Activated CD8-positive, alpha-beta T cell treated with anti-CD3 and anti-CD28 coated beads, Interleukin-2, amount 10 ng/mL, durations not matched to agents 7 days and 5 days (primary cell): ENCODE measurements at regions not wholly inside any gene's neighbourhood (a gene's known extent, or its start where the extent isn't known, plus 50 kb on each side); places are given as distances from the start of the nearest gene placed in this dataset.

Experiments used
- ATAC-seq: fragments of 150-1000 bp; cut with Tn5 transposase; one replicate; pipeline ENCODE4 v1.10.0; 2021; ENCODE audit warnings: moderate library complexity
- CTCF ChIA-PET: fragments of 350-600 bp; sonication (Branson Sonifier 250); formaldehyde crosslinking; loops from one replicate; lab custom pipeline; 2021; ENCODE audit warnings: antibody characterized with exemption; lab: Charles Lee
- POLR2A ChIA-PET: fragments of 350-600 bp; sonication (Branson Sonifier 250); formaldehyde crosslinking; loops from one replicate; lab custom pipeline; 2021; ENCODE audit warnings: antibody characterized with exemption; lab: Charles Lee
- DNase-seq: peaks from one replicate; pipeline ENCODE4 v3.0.0-alpha.2; 2020
- H3K27ac Mint-ChIP-seq: one replicate; pipeline ENCODE4 v1.8.0; 2021; ENCODE audit warnings: mild to moderate bottlenecking, mixed read lengths
- H3K27me3 Mint-ChIP-seq: one replicate; pipeline ENCODE4 v1.8.0; 2021; ENCODE audit warnings: low read depth, mixed read lengths
- H3K36me3 Mint-ChIP-seq: one replicate; pipeline ENCODE4 v1.8.0; 2021; ENCODE audit warnings: low read depth, mixed read lengths
- H3K4me1 Mint-ChIP-seq: one replicate; pipeline ENCODE4 v1.8.0; 2021; ENCODE audit warnings: low read depth, mixed read lengths
- H3K4me3 Mint-ChIP-seq: one replicate; pipeline ENCODE4 v1.8.0; 2021; ENCODE audit warnings: mild to moderate bottlenecking, mixed read lengths
- H3K9me3 Mint-ChIP-seq: one replicate; pipeline ENCODE4 v1.8.0; 2022; ENCODE audit warnings: mixed read lengths; ENCODE audit not compliant: insufficient read depth

GRCh38 chr3:61352306-61352705 is 101.1 kb upstream of the FHIT start:
- Mint-ChIP-seq H3K9me3 (no peaks in the 10 kb centered on the region), H3K4me1 (peaks cover 3% of the 10 kb centered on the region), H3K4me3 (no peak overlapping the region), H3K27me3 (peaks cover 2% of the 10 kb centered on the region), H3K27ac (no peak overlapping the region), H3K36me3 (no peaks in the 10 kb centered on the region)
- ATAC-seq (no peak), DNase-seq (no peak)
- ChIA-PET POLR2A (no interaction called here), CTCF (no interaction called here)

- Mint-ChIP-seq H3K36me3 (no peaks in the 10 kb centered on the region), H3K4me1 (peaks cover 3% of the 10 kb centered on the region), H3K27ac (no peak overlapping the region), H3K4me3 (no peak overlapping the region), H3K9me3 (no peaks in the 10 kb centered on the region), H3K27me3 (peaks cover 2% of the 10 kb centered on the region)
- ATAC-seq (no peak), DNase-seq (no peak)
- ChIA-PET CTCF (no interaction called here), POLR2A (no interaction called here)
Observed at GRCh38 chr3:61353382-61353781, 102.1 kb upstream of the FHIT start.

- no peaks in the 10 kb centered on the region for H3K9me3 Mint-ChIP-seq
- no peak for ATAC-seq
Observed at GRCh38 chr3:61354604-61355003, 103.4 kb upstream of the FHIT start.

GRCh38 chr3:61356685-61357084 is 105.4 kb upstream of the FHIT start:
- POLR2A ChIA-PET, result no interaction called here
- Mint-ChIP-seq H3K27ac (no peak overlapping the region), H3K4me1 (peaks cover 3% of the 10 kb centered on the region), H3K27me3 (peaks cover 2% of the 10 kb centered on the region), H3K36me3 (no peaks in the 10 kb centered on the region), H3K4me3 (no peak overlapping the region), H3K9me3 (no peaks in the 10 kb centered on the region)
- DNase-seq, result no peak
- no peak for ATAC-seq
- CTCF ChIA-PET, result no interaction called here

More at GRCh38 chr3:61354604-61355003, 103.4 kb upstream of the FHIT start:
- Mint-ChIP-seq H3K27me3 (peaks cover 2% of the 10 kb centered on the region), H3K36me3 (no peaks in the 10 kb centered on the region), H3K4me1 (peaks cover 3% of the 10 kb centered on the region), H3K4me3 (no peak overlapping the region), H3K27ac (no peak overlapping the region)
- POLR2A ChIA-PET, result no interaction called here
- CTCF ChIA-PET, result no interaction called here
- DNase-seq, result no peak

- no peak overlapping the region for H3K4me3 Mint-ChIP-seq
- H3K9me3 Mint-ChIP-seq, result no peaks in the 10 kb centered on the region
- ATAC-seq (no peak), DNase-seq (no peak)
- H3K4me1 Mint-ChIP-seq, result peaks cover 3% of the 10 kb centered on the region
- H3K36me3 Mint-ChIP-seq, result no peaks in the 10 kb centered on the region
- no peak overlapping the region for H3K27ac Mint-ChIP-seq
- H3K27me3 Mint-ChIP-seq, result peaks cover 2% of the 10 kb centered on the region
- CTCF ChIA-PET, result no interaction called here
- POLR2A ChIA-PET, result no interaction called here
Observed at GRCh38 chr3:61357902-61358301, 106.7 kb upstream of the FHIT start.

- ATAC-seq (no peak), DNase-seq (no peak)
- peaks cover 3% of the 10 kb centered on the region for H3K4me1 Mint-ChIP-seq
- no peaks in the 10 kb centered on the region for H3K9me3 Mint-ChIP-seq
- POLR2A ChIA-PET, result no interaction called here
- no peak overlapping the region for H3K4me3 Mint-ChIP-seq
- H3K27me3 Mint-ChIP-seq, result peaks cover 2% of the 10 kb centered on the region
- H3K27ac Mint-ChIP-seq, result no peak overlapping the region
- CTCF ChIA-PET, result no interaction called here
- no peaks in the 10 kb centered on the region for H3K36me3 Mint-ChIP-seq
Observed at GRCh38 chr3:61358364-61358763, 107.1 kb upstream of the FHIT start.

- H3K9me3 Mint-ChIP-seq, result peaks cover 4% of the 10 kb centered on the region
- no peaks in the 10 kb centered on the region for H3K36me3 Mint-ChIP-seq
- CTCF ChIA-PET, result no interaction called here
- POLR2A ChIA-PET, result no interaction called here
- H3K4me3 Mint-ChIP-seq, result no peak overlapping the region
- DNase-seq, result no peak
- H3K27me3 Mint-ChIP-seq, result peaks cover 2% of the 10 kb centered on the region
- no peaks in the 10 kb centered on the region for H3K4me1 Mint-ChIP-seq
- no peak overlapping the region for H3K27ac Mint-ChIP-seq
- no peak for ATAC-seq
Observed at GRCh38 chr3:61360297-61360965, 109.2 kb upstream of the FHIT start.

- DNase-seq (no peak), ATAC-seq (no peak)
- H3K36me3 Mint-ChIP-seq, result no peaks in the 10 kb centered on the region
- H3K27ac Mint-ChIP-seq, result no peak overlapping the region
- H3K9me3 Mint-ChIP-seq, result no peaks in the 10 kb centered on the region
- H3K4me3 Mint-ChIP-seq, result no peak overlapping the region
- POLR2A ChIA-PET, result no interaction called here
- CTCF ChIA-PET, result interaction anchor here (1.5 to 3.0 kb wide), 2 partner anchors 9 to 12 kb away, joined by 3 to 13 read pairs; no protein-coding TSS in a partner anchor
- H3K27me3 Mint-ChIP-seq, result no peaks in the 10 kb centered on the region
- no peaks in the 10 kb centered on the region for H3K4me1 Mint-ChIP-seq
Observed at GRCh38 chr3:61369678-61370077, 118.4 kb upstream of the FHIT start.

- Mint-ChIP-seq H3K27ac (no peak overlapping the region), H3K4me1 (no peaks in the 10 kb centered on the region), H3K9me3 (no peaks in the 10 kb centered on the region), H3K27me3 (no peaks in the 10 kb centered on the region), H3K4me3 (no peak overlapping the region), H3K36me3 (no peaks in the 10 kb centered on the region)
- DNase-seq (peak; percentile 27), ATAC-seq (no peak)
- ChIA-PET POLR2A (no interaction called here), CTCF (interaction anchor here (3.0 kb wide), 1 partner anchor 11 kb away, joined by 13 read pairs; no protein-coding TSS in a partner anchor)
Observed at GRCh38 chr3:61371123-61371522, 119.9 kb upstream of the FHIT start.

GRCh38 chr3:61372723-61373122 is 121.5 kb upstream of the FHIT start:
- no peak for DNase-seq
- H3K27me3 Mint-ChIP-seq, result no peaks in the 10 kb centered on the region
- no peaks in the 10 kb centered on the region for H3K36me3 Mint-ChIP-seq
- no peak for ATAC-seq
- ChIA-PET POLR2A (no interaction called here), CTCF (interaction anchor here (1.7 kb wide), 1 partner anchor 9 kb away, joined by 5 read pairs; no protein-coding TSS in a partner anchor)
- H3K4me3 Mint-ChIP-seq, result no peak overlapping the region
- H3K4me1 Mint-ChIP-seq, result no peaks in the 10 kb centered on the region
- H3K9me3 Mint-ChIP-seq, result no peaks in the 10 kb centered on the region
- H3K27ac Mint-ChIP-seq, result no peak overlapping the region

GRCh38 chr3:61378311-61378710 is 127.1 kb upstream of the FHIT start:
- DNase-seq (no peak), ATAC-seq (no peak)
- no peak overlapping the region for H3K4me3 Mint-ChIP-seq
- H3K27ac Mint-ChIP-seq, result no peak overlapping the region
- ChIA-PET POLR2A (no interaction called here), CTCF (interaction anchor here (1.3 kb wide), 1 partner anchor 9 kb away, joined by 3 read pairs; no protein-coding TSS in a partner anchor)
- H3K9me3 Mint-ChIP-seq, result no peaks in the 10 kb centered on the region
- H3K27me3 Mint-ChIP-seq, result peaks cover 6% of the 10 kb centered on the region
- no peaks in the 10 kb centered on the region for H3K4me1 Mint-ChIP-seq
- H3K36me3 Mint-ChIP-seq, result no peaks in the 10 kb centered on the region

GRCh38 chr3:61381745-61382392 is 130.6 kb upstream of the FHIT start:
- CTCF ChIA-PET, result interaction anchor here (0.6 to 1.4 kb wide), 14 partner anchors 8 to 1997 kb away, joined by 3 to 13 read pairs (median 3); no protein-coding TSS in a partner anchor

More at GRCh38 chr3:61381745-61382392, 130.6 kb upstream of the FHIT start:
- peaks cover 8% of the 10 kb centered on the region for H3K27me3 Mint-ChIP-seq
- no peak overlapping the region for H3K27ac Mint-ChIP-seq
- POLR2A ChIA-PET, result no interaction called here
- H3K4me3 Mint-ChIP-seq, result no peak overlapping the region
- no peaks in the 10 kb centered on the region for H3K36me3 Mint-ChIP-seq
- DNase-seq (peak; percentile 22), ATAC-seq (peak; percentile 68)
- no peaks in the 10 kb centered on the region for H3K4me1 Mint-ChIP-seq
- H3K9me3 Mint-ChIP-seq, result no peaks in the 10 kb centered on the region
